HG02678 (cell line): ENCODE measurements at regions not wholly inside any gene's neighbourhood (a gene's known extent, or its start where the extent isn't known, plus 50 kb on each side); places are given as distances from the start of the nearest gene placed in this dataset.

Experiments
- ATAC-seq: cut with Tn5 transposase; IDR thresholded peaks from one replicate; pipeline ENCODE4 v1.9.1; 2021; ENCODE audit warnings: mild to moderate bottlenecking, moderate library complexity; ENCODE audit not compliant: unreplicated experiment

DNA sequence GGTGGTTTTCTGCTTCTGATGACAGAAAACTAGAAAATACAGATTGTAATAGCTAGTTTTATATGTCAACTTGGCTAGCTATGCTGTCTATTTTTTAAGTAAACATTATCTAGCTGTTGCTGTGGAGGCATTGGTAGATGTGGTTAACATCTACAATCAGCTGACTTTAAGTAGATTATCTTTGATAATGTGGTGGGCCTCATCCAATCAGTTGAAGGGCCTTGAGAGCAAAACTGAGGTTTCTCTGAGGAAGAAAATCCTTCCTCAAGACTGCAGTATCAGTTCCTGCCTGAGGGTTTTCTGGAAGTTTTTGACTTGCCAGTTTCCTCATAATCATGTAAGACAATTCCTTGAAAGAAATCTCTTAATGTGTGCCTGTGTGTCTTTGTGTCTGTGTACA lies 75.9 kb upstream of the SPHKAP start:
- no peak for ATAC-seq

GRCh38 chr2:228253752-228254151 lies 72.3 kb upstream of the SPHKAP start:
- no peak for ATAC-seq

DNA sequence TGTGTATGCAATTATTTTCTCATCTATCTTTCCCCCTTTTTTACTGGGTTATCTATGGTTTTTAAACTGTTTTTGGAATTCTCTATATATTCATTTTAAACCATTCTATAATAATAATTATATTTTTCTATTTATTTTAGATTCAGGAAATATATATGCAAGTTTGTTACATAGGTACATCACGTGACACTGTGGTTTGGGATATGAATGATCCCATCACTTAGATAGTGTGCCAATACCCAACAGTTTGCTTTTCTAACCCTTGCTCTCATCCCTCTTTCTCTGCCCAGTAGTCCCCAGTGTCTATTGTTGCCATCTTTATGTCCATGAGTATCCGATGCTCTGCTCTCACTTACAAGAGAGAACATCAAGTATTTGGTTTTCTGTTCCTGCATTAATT lies 65.8 kb upstream of the SPHKAP start:
- no peak for ATAC-seq

- no peak for ATAC-seq
These were observed 64.1 kb upstream of the SPHKAP start for GRCh38 chr2:228245601-228246000.

- no peak for ATAC-seq
These were observed 61.1 kb upstream of the SPHKAP start for GRCh38 chr2:228242591-228242990.

DNA sequence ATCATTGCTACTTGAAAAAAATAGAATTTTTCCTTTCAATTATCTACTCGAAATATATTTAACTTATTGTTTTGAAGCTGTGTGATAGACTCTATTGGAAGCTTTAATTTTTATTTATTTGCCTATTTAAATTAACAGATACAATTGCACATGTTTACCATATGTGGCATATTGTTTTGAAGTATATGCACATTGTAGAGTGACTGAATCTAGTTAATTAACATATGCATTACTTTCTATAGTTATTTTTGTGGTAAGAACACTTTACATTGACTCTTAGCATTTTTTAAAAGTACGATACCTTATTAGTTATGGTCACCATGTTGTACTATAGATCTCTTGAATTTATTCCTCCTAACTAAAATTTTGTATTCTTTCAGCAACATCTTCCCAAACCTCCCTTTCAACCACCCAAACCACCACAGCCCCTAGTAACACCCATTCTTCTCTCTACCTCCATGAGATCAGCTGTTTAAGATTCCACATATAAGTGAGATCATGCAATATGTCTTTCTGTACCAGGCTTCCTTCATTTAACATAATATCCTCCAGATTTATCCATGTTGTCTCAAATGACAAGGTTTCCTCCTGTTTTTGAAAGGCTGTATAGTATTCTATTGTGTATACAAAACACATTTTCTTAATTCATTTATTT lies 58.5 kb upstream of the SPHKAP start:
- no peak for ATAC-seq

GRCh38 chr2:228239207-228239906 lies 57.9 kb upstream of the SPHKAP start:
- no peak for ATAC-seq
